H9 (cell line): ENCODE measurements at regions not wholly inside any gene's neighbourhood (a gene's known extent, or its start where the extent isn't known, plus 50 kb on each side); places are given as distances from the start of the nearest gene placed in this dataset.

Experiments
- DNase-seq: peaks from one replicate; pipeline ENCODE4 v3.0.0-alpha.2; 2017
- H2AFZ ChIP-seq: one replicate; pipeline ENCODE4 v1.6.1; 2013; ENCODE audit warnings: mild to moderate bottlenecking, low read length, control low read depth, moderate library complexity
- H2AK5ac ChIP-seq: 2 replicates; pipeline ENCODE4 v1.6.1; 2013; ENCODE audit warnings: low read length, control low read depth, mixed read lengths; ENCODE audit not compliant: insufficient read length
- H2BK120ac ChIP-seq: one replicate; pipeline ENCODE4 v1.6.1; 2013; ENCODE audit warnings: low read depth, mild to moderate bottlenecking, low read length, control low read depth, inconsistent platforms; ENCODE audit not compliant: poor library complexity, severe bottlenecking
- H2BK12ac ChIP-seq: 2 replicates; pipeline ENCODE4 v1.6.1; 2013; ENCODE audit warnings: low read length, control low read depth, mixed read lengths, low read depth; ENCODE audit not compliant: insufficient read length
- H2BK15ac ChIP-seq: 2 replicates; pipeline ENCODE4 v1.6.1; 2013; ENCODE audit warnings: low read depth, low read length, control low read depth
- H2BK20ac ChIP-seq: one replicate; pipeline ENCODE4 v1.6.1; 2013; ENCODE audit warnings: low read depth, mild to moderate bottlenecking, low read length, control low read depth, inconsistent platforms; ENCODE audit not compliant: poor library complexity, severe bottlenecking
- H2BK5ac ChIP-seq: 2 replicates; pipeline ENCODE4 v1.6.1; 2013; ENCODE audit warnings: low read length, control low read depth, mixed read lengths; ENCODE audit not compliant: insufficient read length
- H3K14ac ChIP-seq: 2 replicates; pipeline ENCODE4 v1.6.1; 2013; ENCODE audit warnings: low read length, control low read depth; ENCODE audit not compliant: insufficient read depth
- H3K18ac ChIP-seq: 2 replicates; pipeline ENCODE4 v1.6.1; 2013; ENCODE audit warnings: low read depth, mild to moderate bottlenecking, mixed read lengths, low read length, control low read depth; ENCODE audit not compliant: insufficient read length
- H3K23ac ChIP-seq: 2 replicates; pipeline ENCODE4 v1.6.1; 2013; ENCODE audit warnings: low read length, control low read depth, mixed read lengths, low read depth; ENCODE audit not compliant: insufficient read length
- H3K23me2 ChIP-seq: 2 replicates; pipeline ENCODE4 v1.6.1; 2013; ENCODE audit warnings: low read depth, mild to moderate bottlenecking, mixed read lengths, low read length, control low read depth; ENCODE audit not compliant: insufficient read length, poor library complexity, severe bottlenecking
- H3K27ac ChIP-seq: 2 replicates; pipeline ENCODE4 v1.5.1; 2013; ENCODE audit warnings: low read length, control low read depth, mixed read lengths, low read depth; ENCODE audit not compliant: insufficient read length
- H3K27me3 ChIP-seq: 2 replicates; pipeline ENCODE4 v1.6.1; 2013; ENCODE audit warnings: low read length, control low read depth, inconsistent platforms; ENCODE audit not compliant: insufficient read depth
- H3K4ac ChIP-seq: 2 replicates; pipeline ENCODE4 v1.6.1; 2013; ENCODE audit warnings: low read depth, mild to moderate bottlenecking, control low read depth, inconsistent platforms, low read length, moderate library complexity
- H3K4me1 ChIP-seq: 2 replicates; pipeline ENCODE4 v1.6.1; 2013; ENCODE audit warnings: low read length, control low read depth, inconsistent platforms; ENCODE audit not compliant: insufficient read depth
- H3K4me2 ChIP-seq: 2 replicates; pipeline ENCODE4 v1.6.1; 2013; ENCODE audit warnings: low read length, control low read depth, mixed read lengths; ENCODE audit not compliant: insufficient read length, insufficient read depth
- H3K56ac ChIP-seq: 2 replicates; pipeline ENCODE4 v1.6.1; 2013; ENCODE audit warnings: low read depth, mild to moderate bottlenecking, mixed read lengths, low read length, control low read depth; ENCODE audit not compliant: insufficient read length
- H3K79me1 ChIP-seq: 2 replicates; pipeline ENCODE4 v1.6.1; 2013; ENCODE audit warnings: low read depth, mild to moderate bottlenecking, moderate library complexity, low read length, control low read depth, inconsistent platforms; ENCODE audit not compliant: insufficient read depth, poor library complexity, severe bottlenecking
- H3K79me2 ChIP-seq: 2 replicates; pipeline ENCODE4 v1.6.1; 2013; ENCODE audit warnings: low read length, control low read depth, inconsistent platforms; ENCODE audit not compliant: insufficient read depth
- H3K9ac ChIP-seq: 2 replicates; pipeline ENCODE4 v1.6.1; 2013; ENCODE audit warnings: low read length, control low read depth, mixed read lengths; ENCODE audit not compliant: insufficient read length; ENCODE audit errors: extremely low read depth
- H3K9me3 ChIP-seq: one replicate; pipeline ENCODE4 v1.6.1; 2013; ENCODE audit warnings: low read depth, low read length, inconsistent platforms; ENCODE audit not compliant: control insufficient read depth
- H3T11ph ChIP-seq: one replicate; pipeline ENCODE4 v1.6.1; 2013; ENCODE audit warnings: mild to moderate bottlenecking, low read length, control low read depth, inconsistent platforms
- H4K20me1 ChIP-seq: one replicate; pipeline ENCODE4 v1.6.1; 2013; ENCODE audit not compliant: control insufficient read depth, insufficient read length, insufficient read depth
- H4K5ac ChIP-seq: 2 replicates; pipeline ENCODE4 v1.6.1; 2013; ENCODE audit warnings: low read depth, mild to moderate bottlenecking, mixed read lengths, low read length, control low read depth; ENCODE audit not compliant: insufficient read length
- H4K8ac ChIP-seq: replicated peaks from 2 replicates; pipeline ENCODE4 v1.6.1; 2013; ENCODE audit warnings: low read length, control low read depth, mixed read lengths, low read depth; ENCODE audit not compliant: insufficient read length
- H4K91ac ChIP-seq: 2 replicates; pipeline ENCODE4 v1.6.1; 2013; ENCODE audit warnings: low read depth, mild to moderate bottlenecking, moderate library complexity, mixed read lengths, low read length, control low read depth; ENCODE audit not compliant: insufficient read length
- H3K27ac Mint-ChIP-seq, 3 experiments: 2 replicates in 2 of 3; 3 replicates in 1 of 3; pipeline ENCODE4 v1.8.0; 2020 to 2021; ENCODE audit warnings: mixed read lengths in 3 of 3, mild to moderate bottlenecking in 1 of 3, moderate library complexity in 1 of 3
- H3K27me3 Mint-ChIP-seq: 2 replicates; pipeline ENCODE4 v1.8.0; 2021; ENCODE audit warnings: low read depth, mild to moderate bottlenecking, moderate library complexity, mixed read lengths
- H3K36me3 Mint-ChIP-seq, 3 experiments: 2 replicates in 2 of 3; 3 replicates in 1 of 3; pipeline ENCODE4 v1.8.0; 2020 to 2021; ENCODE audit warnings: low read depth in 3 of 3, mixed read lengths in 3 of 3; ENCODE audit not compliant: insufficient read depth in 1 of 3
- H3K4me1 Mint-ChIP-seq, 2 experiments: 2 replicates each; pipeline ENCODE4 v1.8.0; 2020; ENCODE audit warnings: mixed read lengths in 2 of 2
- H3K4me3 Mint-ChIP-seq, 2 experiments: 2 replicates in 1 of 2; 3 replicates in 1 of 2; pipeline ENCODE4 v1.8.0; 2020 to 2021; ENCODE audit warnings: mild to moderate bottlenecking in 2 of 2, mixed read lengths in 2 of 2, moderate library complexity in 1 of 2
- H3K9me3 Mint-ChIP-seq, 2 experiments: 2 replicates in 1 of 2; 3 replicates in 1 of 2; pipeline ENCODE4 v1.8.0; 2020; ENCODE audit warnings: mild to moderate bottlenecking in 2 of 2, mixed read lengths in 2 of 2, moderate library complexity in 1 of 2
- WGBS: extraction: QIAGEN DNeasy Blood & Tissue Kit; methylation state at CpG from one replicate; pipeline ENCODE4 v1.1.7; 2013; ENCODE audit warnings: missing lambda C conversion rate, low lambda C conversion rate, mixed read lengths; ENCODE audit not compliant: insufficient read length; ENCODE audit errors: extremely low coverage; 5-methylcytosine and 5-hydroxymethylcytosine counted together
- TF ChIP-seq, protein P1 (sequence below): fragments of 200-600 bp; sonication (generic); conservative IDR thresholded peaks from 3 replicates; pipeline ENCODE4 v1.8.0; 2021; ENCODE audit warnings: antibody characterized with exemption, mild to moderate bottlenecking

DNA sequence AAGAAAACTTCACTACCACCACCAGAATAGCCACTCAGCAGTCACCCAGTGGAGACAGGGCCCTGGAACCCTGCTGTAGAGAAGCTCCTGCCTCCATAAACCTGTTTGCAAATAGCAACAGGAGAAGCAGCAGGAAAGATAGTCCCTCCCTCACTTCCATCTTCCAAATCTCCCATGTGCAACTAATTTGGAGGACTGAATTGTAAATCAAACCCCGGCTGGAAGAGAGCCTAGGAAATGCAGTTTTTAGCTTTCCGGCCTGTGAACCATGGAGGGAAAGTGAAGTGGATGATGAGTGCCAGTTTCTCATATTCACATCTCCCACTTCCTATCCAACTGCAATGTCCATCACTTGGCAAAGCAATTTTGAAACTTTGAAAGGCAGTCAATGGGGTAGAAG, 167.2 kb upstream of the FRMD6 start:
- Histone ChIP-seq H4K20me1 (no peaks in the 10 kb centered on the region), H2BK5ac (no peak overlapping the region), H2BK15ac (no peak overlapping the region), H3K4me2 (no peak overlapping the region), H3K9ac (no peak overlapping the region), H4K8ac (no peak overlapping the region), H3K27ac (no peak overlapping the region), H3K23ac (no peak overlapping the region), H2BK12ac (no peak overlapping the region), H3K79me1 (no peaks in the 10 kb centered on the region), H3K4ac (no peak overlapping the region), H2AK5ac (no peak overlapping the region), H2BK20ac (no peak overlapping the region), H2AFZ (no peak overlapping the region), H3K9me3 (no peaks in the 10 kb centered on the region), H2BK120ac (no peak overlapping the region), H4K91ac (no peak overlapping the region), H3K23me2 (no peaks in the 10 kb centered on the region), H3T11ph (no peak overlapping the region), H3K14ac (no peak overlapping the region), H3K4me1 (no peaks in the 10 kb centered on the region), H4K5ac (no peak overlapping the region), H3K18ac (no peak overlapping the region), H3K27me3 (no peaks in the 10 kb centered on the region), H3K79me2 (no peaks in the 10 kb centered on the region), H3K56ac (no peak overlapping the region)
- no peak overlapping the region for H3K27ac Mint-ChIP-seq
- no peak overlapping the region for H3K4me3 Mint-ChIP-seq
- no peaks in the 10 kb centered on the region for H3K9me3 Mint-ChIP-seq
- H3K36me3 Mint-ChIP-seq, result no peaks in the 10 kb centered on the region
- peaks cover 0 to 3% of the 10 kb centered on the region in 2 experiments; a peak in 1 of 4 replicates for H3K4me1 Mint-ChIP-seq
- DNase-seq, result no peak
- H3K27me3 Mint-ChIP-seq, result no peaks in the 10 kb centered on the region
- TF ChIP-seq, protein P1, sequence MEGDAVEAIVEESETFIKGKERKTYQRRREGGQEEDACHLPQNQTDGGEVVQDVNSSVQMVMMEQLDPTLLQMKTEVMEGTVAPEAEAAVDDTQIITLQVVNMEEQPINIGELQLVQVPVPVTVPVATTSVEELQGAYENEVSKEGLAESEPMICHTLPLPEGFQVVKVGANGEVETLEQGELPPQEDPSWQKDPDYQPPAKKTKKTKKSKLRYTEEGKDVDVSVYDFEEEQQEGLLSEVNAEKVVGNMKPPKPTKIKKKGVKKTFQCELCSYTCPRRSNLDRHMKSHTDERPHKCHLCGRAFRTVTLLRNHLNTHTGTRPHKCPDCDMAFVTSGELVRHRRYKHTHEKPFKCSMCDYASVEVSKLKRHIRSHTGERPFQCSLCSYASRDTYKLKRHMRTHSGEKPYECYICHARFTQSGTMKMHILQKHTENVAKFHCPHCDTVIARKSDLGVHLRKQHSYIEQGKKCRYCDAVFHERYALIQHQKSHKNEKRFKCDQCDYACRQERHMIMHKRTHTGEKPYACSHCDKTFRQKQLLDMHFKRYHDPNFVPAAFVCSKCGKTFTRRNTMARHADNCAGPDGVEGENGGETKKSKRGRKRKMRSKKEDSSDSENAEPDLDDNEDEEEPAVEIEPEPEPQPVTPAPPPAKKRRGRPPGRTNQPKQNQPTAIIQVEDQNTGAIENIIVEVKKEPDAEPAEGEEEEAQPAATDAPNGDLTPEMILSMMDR, result no peak
- no CpG with 5 or more reads among the region's 2 CpGs for WGBS
